Esophagus squamous epithelium (tissue), 5 donors: ENCODE measurements at regions not wholly inside any gene's neighbourhood (a gene's known extent, or its start where the extent isn't known, plus 50 kb on each side); places are given as distances from the start of the nearest gene placed in this dataset.

ENCODE experiments used
- DNase-seq: peaks from one replicate; lab custom pipeline; 2025; lab: John Stamatoyannopoulos, UW
- H3K27ac ChIP-seq, 4 donors: fragments of 200-600 bp; sonication (generic); one replicate each; pipeline ENCODE4 v1.5.1; 2016 to 2019; ENCODE audit warnings: mild to moderate bottlenecking in 1 of 4
- H3K27me3 ChIP-seq, 4 donors: fragments of 200-600 bp; sonication (generic); 1 replicate in 3 of 4; 2 replicates in 1 of 4; pipeline versions ENCODE4 v1.5.1 to v1.6.0; 2017 to 2021; ENCODE audit warnings: antibody characterized with exemption in 1 of 4
- H3K36me3 ChIP-seq, 3 donors: fragments of 200-600 bp; sonication (generic); one replicate each; pipeline ENCODE4 v1.5.1; 2016 to 2019
- H3K4me1 ChIP-seq, 3 donors: fragments of 200-600 bp; sonication (generic); one replicate each; pipeline ENCODE4 v1.5.1; 2017 to 2019
- H3K4me3 ChIP-seq, 4 donors: fragments of 200-600 bp; sonication (generic); 1 replicate in 3 of 4; 2 replicates in 1 of 4; pipeline ENCODE4 v1.5.1; 2016 to 2019; ENCODE audit warnings: mild to moderate bottlenecking in 2 of 4, moderate library complexity in 1 of 4
- H3K9me3 ChIP-seq, 3 donors: fragments of 200-600 bp; sonication (generic); one replicate each; pipeline ENCODE4 v1.5.1; 2016 to 2019
- CTCF ChIP-seq, 6 experiments: fragments of 450-650 bp in 4 of 6; fragments of 200-600 bp in 2 of 6; sonication (generic) in 2 of 6; IDR thresholded peaks; one replicate each; pipeline ENCODE4 v1.5.1; 2016 to 2019; ENCODE audit warnings: antibody characterized with exemption in 6 of 6, mild to moderate bottlenecking in 4 of 6, moderate library complexity in 4 of 6
- POLR2A ChIP-seq, 4 donors: fragments of 450-650 bp; IDR thresholded peaks; one replicate each; pipeline ENCODE4 v1.6.1; 2017; ENCODE audit warnings: antibody characterized with exemption in 4 of 4, mild to moderate bottlenecking in 4 of 4, moderate library complexity in 3 of 4
- WGBS, 2 donors: methylation state at CpG; one replicate each; pipeline ENCODE4 v1.1.5; 2018; 5-methylcytosine and 5-hydroxymethylcytosine counted together
- intact Hi-C: fragments of 100-400 bp; cut with DNase I; formaldehyde crosslinking; loops from one replicate; pipeline ENCODE4 v1.15.0; 2022
- donor health status: DM: yes; HTN: yes; CAD: no.

DNA sequence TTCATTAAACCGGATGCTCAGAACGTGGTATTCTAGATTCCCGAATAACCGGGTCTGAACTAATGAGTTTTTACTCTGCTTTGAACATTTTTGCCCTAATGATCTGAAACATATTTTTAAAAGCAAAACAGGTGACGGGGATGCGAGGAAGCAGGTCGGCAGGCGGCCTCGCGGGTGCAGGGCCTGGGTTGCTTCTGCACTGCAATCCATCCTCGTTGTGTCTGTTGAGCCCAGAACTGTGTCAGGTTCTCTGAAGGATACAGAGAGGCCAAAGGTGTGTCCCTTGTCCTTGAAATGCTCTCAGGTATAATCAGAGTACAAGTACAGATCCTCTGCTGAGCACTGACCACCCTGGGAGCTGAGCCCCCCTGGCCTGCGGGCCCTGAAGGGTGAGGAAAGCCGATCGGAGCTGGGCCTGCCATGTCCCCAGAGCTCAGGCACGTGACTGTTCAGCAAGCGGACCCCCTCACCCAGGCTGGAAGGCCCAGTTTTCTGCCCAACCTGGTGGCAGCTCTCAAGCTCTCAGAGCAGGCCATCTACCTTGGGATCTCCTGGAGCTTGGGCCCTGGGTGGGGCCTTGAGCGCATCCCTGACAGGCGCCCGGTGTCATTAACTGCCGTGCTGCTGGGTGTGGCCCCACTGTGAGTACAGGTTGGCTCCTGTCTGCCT is 151.8 kb downstream of the OLFM1 start:
- no peak for DNase-seq
- no peak overlapping the region for H3K27ac ChIP-seq
- peaks cover 0 to 60% (median 0%) of the 10 kb centered on the region in 4 donors for H3K27me3 ChIP-seq
- 87 to 91% methylated on average over 14 to 18 of the region's 20 CpGs for WGBS, 2 donors
- TF ChIP-seq POLR2A (IDR thresholded peaks at IDR 0.05) (no peak), CTCF (IDR thresholded peaks at IDR 0.05) (no peak)
- intact Hi-C loops, result no loop called here
- H3K4me1 ChIP-seq, result peaks cover 0 to 10% (median 0%) of the 10 kb centered on the region in 3 donors
- H3K9me3 ChIP-seq, result peaks cover 0 to 6% (median 0%) of the 10 kb centered on the region in 3 donors
- H3K36me3 ChIP-seq, result no peaks in the 10 kb centered on the region
- H3K4me3 ChIP-seq, result no peak overlapping the region

DNA sequence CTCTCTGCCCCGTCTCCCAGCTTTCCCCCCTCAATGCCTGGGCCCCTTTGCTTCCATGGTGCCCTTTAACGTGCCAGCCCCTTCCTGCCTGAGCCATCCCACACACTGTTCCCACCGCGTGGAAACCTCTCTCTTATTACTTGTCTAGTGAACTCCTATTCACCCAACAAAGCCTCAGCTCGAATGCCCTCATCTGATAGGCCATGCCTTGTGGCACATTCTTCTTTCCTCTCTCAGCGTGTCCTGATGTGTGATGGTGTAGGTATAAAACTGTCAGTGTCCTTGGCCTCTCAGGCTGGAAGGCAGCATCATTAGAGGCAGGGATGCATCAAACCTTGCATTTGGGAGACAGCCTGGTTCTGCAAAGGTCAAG is 152.3 kb downstream of the OLFM1 start:
- H3K4me3 ChIP-seq, result no peak overlapping the region
- H3K27me3 ChIP-seq, result peaks cover 0 to 60% (median 0%) of the 10 kb centered on the region in 4 donors
- 85 to 86% methylated on average over 5 to 6 of the region's 6 CpGs for WGBS, 2 donors
- DNase-seq, result no peak
- no peak overlapping the region for H3K27ac ChIP-seq
- no peaks in the 10 kb centered on the region for H3K36me3 ChIP-seq
- peaks cover 0 to under 1% (median 0%) of the 10 kb centered on the region in 3 donors for H3K9me3 ChIP-seq
- intact Hi-C loops, result no loop called here
- TF ChIP-seq POLR2A (IDR thresholded peaks at IDR 0.05), result no peak
- TF ChIP-seq CTCF (IDR thresholded peaks at IDR 0.05), result no peak
- H3K4me1 ChIP-seq, result peaks cover 0 to 10% (median 0%) of the 10 kb centered on the region in 3 donors

DNA sequence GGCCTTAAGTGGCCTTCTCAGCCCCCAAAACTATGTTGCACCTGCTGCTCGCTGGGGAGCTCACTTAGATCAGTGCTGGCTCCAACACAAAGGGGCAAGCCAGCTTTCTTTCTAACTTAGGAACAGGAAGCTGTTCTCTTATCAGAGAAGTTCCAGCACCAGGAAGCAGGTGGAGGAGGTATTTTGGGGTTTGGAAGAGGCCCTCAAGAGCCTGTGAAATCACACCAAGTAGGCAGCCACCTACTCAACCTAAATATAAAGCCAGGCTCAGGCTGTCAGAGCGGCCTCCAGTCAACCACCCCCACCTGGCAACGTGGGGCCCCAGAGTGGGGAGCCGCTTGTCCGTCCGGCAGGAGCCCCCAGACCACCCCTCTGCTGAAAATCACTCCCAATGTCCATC is 152.8 kb downstream of the OLFM1 start:
- H3K36me3 ChIP-seq, result no peaks in the 10 kb centered on the region
- H3K27me3 ChIP-seq, result peaks cover 0 to 65% (median 0%) of the 10 kb centered on the region in 4 donors
- no peak for DNase-seq
- H3K4me3 ChIP-seq, result no peak overlapping the region
- 80 to 82% methylated on average over 1 to 4 of the region's 6 CpGs for WGBS, 2 donors
- TF ChIP-seq POLR2A (IDR thresholded peaks at IDR 0.05), result no peak
- TF ChIP-seq CTCF (IDR thresholded peaks at IDR 0.05), result no peak
- H3K27ac ChIP-seq, result no peak overlapping the region
- no peaks in the 10 kb centered on the region for H3K9me3 ChIP-seq
- H3K4me1 ChIP-seq, result peaks cover 0 to 10% (median 0%) of the 10 kb centered on the region in 3 donors
- intact Hi-C loops, result no loop called here

DNA sequence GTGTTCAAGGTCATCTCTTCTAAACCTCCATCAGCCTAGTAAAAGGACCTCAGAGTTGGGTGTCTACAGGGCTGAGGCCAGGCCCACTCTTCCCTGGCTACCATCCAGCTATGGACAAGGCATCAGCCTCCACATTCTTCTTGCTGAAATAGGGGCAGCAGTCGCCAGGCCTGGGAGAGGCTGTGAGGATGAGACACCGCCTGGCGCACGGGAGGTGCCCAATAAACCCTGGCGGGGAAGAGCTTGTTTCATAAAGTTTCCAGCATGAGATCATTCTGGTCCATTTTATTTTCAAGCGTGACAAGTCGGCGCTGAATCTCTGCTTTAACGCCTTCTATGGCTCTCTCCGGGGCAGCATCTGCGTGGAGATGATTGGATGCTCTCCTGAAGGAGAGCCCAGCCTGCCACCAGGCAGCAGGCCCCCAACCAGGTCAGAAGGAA is 153.4 kb downstream of the OLFM1 start:
- Histone ChIP-seq H3K27ac (no peak overlapping the region), H3K27me3 (peaks cover 0 to 70% (median 0%) of the 10 kb centered on the region in 4 donors), H3K4me3 (no peak overlapping the region), H3K4me1 (peaks cover 0 to 10% (median 0%) of the 10 kb centered on the region in 3 donors), H3K9me3 (no peaks in the 10 kb centered on the region), H3K36me3 (no peaks in the 10 kb centered on the region)
- no peak for DNase-seq
- TF ChIP-seq POLR2A (IDR thresholded peaks at IDR 0.05), result no peak
- TF ChIP-seq CTCF (IDR thresholded peaks at IDR 0.05), result no peak
- intact Hi-C loops, result no loop called here
- WGBS, 2 donors, result 90 to 96% methylated on average over 9 to 10 of the region's 11 CpGs

- WGBS, 2 donors, result 13 to 63% methylated on average over 7 to 9 of the region's 19 CpGs
- H3K9me3 ChIP-seq, result no peaks in the 10 kb centered on the region
- TF ChIP-seq POLR2A (IDR thresholded peaks at IDR 0.05) (no peak), CTCF (IDR thresholded peaks at IDR 0.05) (peak in 1 of 6 experiments; percentile 40)
- H3K36me3 ChIP-seq, result no peaks in the 10 kb centered on the region
- DNase-seq, result no peak
- peaks cover 0 to 10% (median 0%) of the 10 kb centered on the region in 3 donors for H3K4me1 ChIP-seq
- intact Hi-C loops, result no loop called here
- peaks cover 0 to 70% (median 0%) of the 10 kb centered on the region in 4 donors for H3K27me3 ChIP-seq
- no peak overlapping the region for H3K27ac ChIP-seq
- H3K4me3 ChIP-seq, result no peak overlapping the region
Observed at GRCh38 chr9:135241381-135242048, 154.0 kb downstream of the OLFM1 start.
